ENCODE measurements at regions not wholly inside any gene's neighbourhood (a gene's known extent, or its start where the extent isn't known, plus 50 kb on each side); places are given as distances from the start of the nearest gene placed in this dataset.

GRCh38 chr7:79563821-79564522 is 110.5 kb upstream of the MAGI2 start:
- ChIA-PET POLR2A (ENCODE audit: unreplicated experiment) (no interaction called here), CTCF (no interaction called here)
- Histone ChIP-seq H3K4me3 (ENCODE audit: low read length) (no peak overlapping the region), H3K9me3 (ENCODE audit: low read length) (no peaks in the 10 kb centered on the region), H3K4me1 (ENCODE audit: insufficient read depth, low read length) (no peaks in the 10 kb centered on the region), H4K20me1 (ENCODE audit: low read length) (no peaks in the 10 kb centered on the region), H3K36me3 (ENCODE audit: low read depth, low read length) (no peaks in the 10 kb centered on the region), H3K9me2 (replicated peaks; ENCODE audit: low read length) (no peaks in the 10 kb centered on the region), H3K27me3 (ENCODE audit: low read length) (no peaks in the 10 kb centered on the region), H2AFZ (ENCODE audit: low read length) (no peak overlapping the region), H3K4me2 (ENCODE audit: low read length) (no peak overlapping the region), H3K9ac (ENCODE audit: low read length) (no peak overlapping the region), H3F3A (ENCODE audit: low read length, unreplicated experiment) (no peaks in the 10 kb centered on the region), H3K27ac (ENCODE audit: low read length) (no peak overlapping the region), H3K79me2 (ENCODE audit: low read length) (no peaks in the 10 kb centered on the region)
- TF ChIP-seq EZH2phosphoT487 (IDR thresholded peaks at IDR 0.05; ENCODE audit: borderline replicate concordance, low read length) = no peak
- no peak for TF ChIP-seq CTCF (conservative IDR thresholded peaks at IDR 0.05; ENCODE audit: low read depth, low read length)
- TF ChIP-seq EZH2 (IDR thresholded peaks at IDR 0.05; ENCODE audit: low read length, unreplicated experiment) = no peak
- ATAC-seq = no peak
- intact Hi-C loops (cut with micrococcal nuclease) = no loop called here
- DNase-seq = no peak
- BruUV-seq (replicated peaks) = no TSS peak

- Histone ChIP-seq H3K9me2 (replicated peaks; ENCODE audit: low read length) (no peaks in the 10 kb centered on the region), H3F3A (ENCODE audit: low read length, unreplicated experiment) (no peaks in the 10 kb centered on the region), H3K27me3 (ENCODE audit: low read length) (no peaks in the 10 kb centered on the region), H3K4me2 (ENCODE audit: low read length) (no peak overlapping the region), H3K27ac (ENCODE audit: low read length) (no peak overlapping the region), H4K20me1 (ENCODE audit: low read length) (no peaks in the 10 kb centered on the region), H3K9me3 (ENCODE audit: low read length) (no peaks in the 10 kb centered on the region), H3K36me3 (ENCODE audit: low read depth, low read length) (no peaks in the 10 kb centered on the region), H3K9ac (ENCODE audit: low read length) (no peak overlapping the region), H3K4me3 (ENCODE audit: low read length) (no peak overlapping the region), H3K4me1 (ENCODE audit: insufficient read depth, low read length) (peaks cover 14% of the 10 kb centered on the region), H2AFZ (ENCODE audit: low read length) (no peak overlapping the region), H3K79me2 (ENCODE audit: low read length) (no peaks in the 10 kb centered on the region)
- ATAC-seq (peak; percentile 35; the same call in 1 of the 2 replicates), DNase-seq (peak; percentile 17)
- no TSS peak for BruUV-seq (replicated peaks)
- CTCF ChIA-PET = interaction anchor here (0.5 to 0.6 kb wide), 2 partner anchors 186 to 1683 kb away, joined by 3 read pairs; no protein-coding TSS in a partner anchor
- POLR2A ChIA-PET (ENCODE audit: unreplicated experiment) = interaction anchor here (0.6 kb wide), 1 partner anchor 98 kb away, joined by 6 read pairs; no protein-coding TSS in a partner anchor
- no peak for TF ChIP-seq EZH2 (IDR thresholded peaks at IDR 0.05; ENCODE audit: low read length, unreplicated experiment)
- no peak for TF ChIP-seq EZH2phosphoT487 (IDR thresholded peaks at IDR 0.05; ENCODE audit: borderline replicate concordance, low read length)
- TF ChIP-seq CTCF (conservative IDR thresholded peaks at IDR 0.05; ENCODE audit: low read depth, low read length) = no peak
- intact Hi-C loops (cut with micrococcal nuclease) = no loop called here
Measured at GRCh38 chr7:79555571-79555970, 102.1 kb upstream of the MAGI2 start.

Measured in PC-3 (cell line).